ENCODE measurements at regions not wholly inside any gene's neighbourhood (a gene's known extent, or its start where the extent isn't known, plus 50 kb on each side); places are given as distances from the start of the nearest gene placed in this dataset.

DNA sequence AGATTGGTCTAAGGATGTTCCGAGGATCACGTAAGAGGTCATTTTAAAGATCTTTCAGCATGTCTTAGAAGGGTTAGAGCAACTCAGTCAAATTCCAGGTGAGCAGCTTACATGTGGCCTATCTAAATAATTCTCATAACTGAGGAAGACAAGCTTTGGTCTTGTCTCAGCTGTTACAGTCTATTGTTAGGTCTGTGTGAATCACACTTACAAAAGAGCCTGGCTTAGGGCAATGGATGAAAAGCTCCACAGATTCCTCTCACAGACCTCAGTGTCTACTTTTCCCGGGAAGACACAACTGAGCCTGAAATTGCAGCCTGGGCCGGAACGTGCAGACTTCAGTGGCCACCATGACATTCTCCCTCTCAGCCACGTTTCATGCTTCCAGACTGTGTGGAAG, 173.1 kb downstream of the INHBA start:
- H3K9me3 ChIP-seq (ENCODE audit: low read depth, low read length): no peaks in the 10 kb centered on the region
- H3K27ac ChIP-seq (ENCODE audit: low read depth, low read length): no peak overlapping the region
- TF ChIP-seq, protein P1, sequence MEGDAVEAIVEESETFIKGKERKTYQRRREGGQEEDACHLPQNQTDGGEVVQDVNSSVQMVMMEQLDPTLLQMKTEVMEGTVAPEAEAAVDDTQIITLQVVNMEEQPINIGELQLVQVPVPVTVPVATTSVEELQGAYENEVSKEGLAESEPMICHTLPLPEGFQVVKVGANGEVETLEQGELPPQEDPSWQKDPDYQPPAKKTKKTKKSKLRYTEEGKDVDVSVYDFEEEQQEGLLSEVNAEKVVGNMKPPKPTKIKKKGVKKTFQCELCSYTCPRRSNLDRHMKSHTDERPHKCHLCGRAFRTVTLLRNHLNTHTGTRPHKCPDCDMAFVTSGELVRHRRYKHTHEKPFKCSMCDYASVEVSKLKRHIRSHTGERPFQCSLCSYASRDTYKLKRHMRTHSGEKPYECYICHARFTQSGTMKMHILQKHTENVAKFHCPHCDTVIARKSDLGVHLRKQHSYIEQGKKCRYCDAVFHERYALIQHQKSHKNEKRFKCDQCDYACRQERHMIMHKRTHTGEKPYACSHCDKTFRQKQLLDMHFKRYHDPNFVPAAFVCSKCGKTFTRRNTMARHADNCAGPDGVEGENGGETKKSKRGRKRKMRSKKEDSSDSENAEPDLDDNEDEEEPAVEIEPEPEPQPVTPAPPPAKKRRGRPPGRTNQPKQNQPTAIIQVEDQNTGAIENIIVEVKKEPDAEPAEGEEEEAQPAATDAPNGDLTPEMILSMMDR (IDR thresholded peaks at IDR 0.05; ENCODE audit: extremely low read depth, low read depth, low read length): no peak
- H3K27me3 ChIP-seq (ENCODE audit: insufficient read depth, low read length): no peaks in the 10 kb centered on the region
- H3K79me2 ChIP-seq (ENCODE audit: insufficient read depth, low read length): no peaks in the 10 kb centered on the region
- H4K20me1 ChIP-seq (ENCODE audit: insufficient read depth, low read length): no peaks in the 10 kb centered on the region
- no peak overlapping the region for H3K4me3 ChIP-seq (ENCODE audit: insufficient read depth, low read length)
- H2AFZ ChIP-seq (ENCODE audit: low read length): peak overlapping the region; percentile 11
- no peak for DNase-seq (ENCODE audit: insufficient read length, low spot score, missing footprints)
- no peaks in the 10 kb centered on the region for H3K36me3 ChIP-seq (ENCODE audit: insufficient read depth, low read length)
- H3K4me2 ChIP-seq (ENCODE audit: insufficient read depth, low read length): no peak overlapping the region
- H3K4me1 ChIP-seq (ENCODE audit: insufficient read depth, low read length): no peaks in the 10 kb centered on the region

DNA sequence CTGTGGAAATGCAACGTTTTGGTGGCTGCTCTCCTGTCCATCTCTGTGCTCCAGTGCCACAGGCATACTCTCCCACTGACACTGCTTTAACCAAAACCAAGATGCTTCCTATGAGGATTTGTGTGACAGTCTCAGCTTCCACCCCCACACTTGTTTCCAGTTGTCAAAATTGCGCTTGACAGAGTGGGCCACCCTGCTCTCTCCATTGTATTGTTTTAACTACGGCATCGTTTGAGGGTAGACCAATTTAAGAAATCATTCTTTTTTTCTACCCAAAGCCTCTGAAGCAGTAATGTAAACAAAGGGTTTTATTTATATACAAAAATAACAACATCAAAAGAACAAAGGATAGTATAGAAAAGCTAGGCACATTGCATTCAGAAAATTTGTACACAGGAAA, 178.0 kb downstream of the INHBA start:
- H3K9me3 ChIP-seq (ENCODE audit: low read depth, low read length): no peaks in the 10 kb centered on the region
- H3K27ac ChIP-seq (ENCODE audit: low read depth, low read length): no peak overlapping the region
- H3K4me2 ChIP-seq (ENCODE audit: insufficient read depth, low read length): no peak overlapping the region
- H3K79me2 ChIP-seq (ENCODE audit: insufficient read depth, low read length): no peaks in the 10 kb centered on the region
- DNase-seq (ENCODE audit: insufficient read length, low spot score, missing footprints): no peak
- H2AFZ ChIP-seq (ENCODE audit: low read length): no peak overlapping the region
- no peak overlapping the region for H3K4me3 ChIP-seq (ENCODE audit: insufficient read depth, low read length)
- no peaks in the 10 kb centered on the region for H4K20me1 ChIP-seq (ENCODE audit: insufficient read depth, low read length)
- H3K27me3 ChIP-seq (ENCODE audit: insufficient read depth, low read length): no peaks in the 10 kb centered on the region
- TF ChIP-seq, protein P1 (IDR thresholded peaks at IDR 0.05; ENCODE audit: extremely low read depth, low read depth, low read length): no peak
- H3K36me3 ChIP-seq (ENCODE audit: insufficient read depth, low read length): no peaks in the 10 kb centered on the region
- H3K4me1 ChIP-seq (ENCODE audit: insufficient read depth, low read length): no peaks in the 10 kb centered on the region

DNA sequence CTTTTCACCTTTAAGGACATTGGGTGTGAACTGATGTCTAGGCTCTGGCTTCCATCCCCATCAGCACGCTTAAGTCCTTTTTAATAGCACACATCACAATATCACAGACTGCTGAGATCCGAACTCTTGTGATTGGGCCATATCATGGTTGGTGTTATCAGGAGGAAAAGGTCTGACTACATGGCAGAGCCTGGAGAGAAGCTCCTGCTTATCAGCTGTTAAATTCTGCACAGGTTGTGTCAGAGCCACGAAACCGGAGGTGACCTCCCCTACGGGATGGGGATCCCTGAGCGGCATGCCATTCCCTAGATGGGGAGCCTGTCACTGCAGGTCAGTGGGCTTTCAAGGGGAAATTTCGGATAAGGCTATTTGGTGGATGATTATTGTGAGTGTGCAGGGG, 182.4 kb downstream of the INHBA start:
- Histone ChIP-seq H3K4me1 (ENCODE audit: insufficient read depth, low read length) (no peaks in the 10 kb centered on the region), H4K20me1 (ENCODE audit: insufficient read depth, low read length) (no peaks in the 10 kb centered on the region), H3K9me3 (ENCODE audit: low read depth, low read length) (no peaks in the 10 kb centered on the region), H2AFZ (ENCODE audit: low read length) (no peak overlapping the region), H3K4me3 (ENCODE audit: insufficient read depth, low read length) (no peak overlapping the region), H3K27ac (ENCODE audit: low read depth, low read length) (no peak overlapping the region), H3K4me2 (ENCODE audit: insufficient read depth, low read length) (no peak overlapping the region), H3K79me2 (ENCODE audit: insufficient read depth, low read length) (no peaks in the 10 kb centered on the region), H3K36me3 (ENCODE audit: insufficient read depth, low read length) (no peaks in the 10 kb centered on the region), H3K27me3 (ENCODE audit: insufficient read depth, low read length) (no peaks in the 10 kb centered on the region)
- no peak for DNase-seq (ENCODE audit: insufficient read length, low spot score, missing footprints)
- TF ChIP-seq, protein P1 (IDR thresholded peaks at IDR 0.05; ENCODE audit: extremely low read depth, low read depth, low read length): no peak

DNA sequence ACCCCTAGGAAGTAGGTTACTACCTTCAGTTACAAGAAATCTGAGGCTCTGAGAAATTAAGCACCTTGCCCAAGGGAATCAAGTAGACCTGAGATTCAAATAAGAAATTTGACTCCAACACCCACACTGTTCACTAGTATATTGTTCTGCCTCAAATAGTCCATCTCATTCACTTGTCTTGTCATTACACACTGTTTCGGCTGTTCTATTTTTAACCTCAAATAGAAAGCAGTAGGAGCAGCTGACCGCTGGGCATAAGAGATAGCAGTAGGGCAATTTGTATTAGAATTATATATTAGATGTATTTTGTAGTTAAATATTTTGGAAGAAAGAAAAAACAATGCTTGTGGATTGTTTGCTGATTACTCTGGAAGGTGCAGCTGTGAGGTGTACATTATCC, 185.1 kb downstream of the INHBA start:
- no peaks in the 10 kb centered on the region for H3K27me3 ChIP-seq (ENCODE audit: insufficient read depth, low read length)
- no peak overlapping the region for H3K4me2 ChIP-seq (ENCODE audit: insufficient read depth, low read length)
- TF ChIP-seq, protein P1 (IDR thresholded peaks at IDR 0.05; ENCODE audit: extremely low read depth, low read depth, low read length): no peak
- no peak overlapping the region for H2AFZ ChIP-seq (ENCODE audit: low read length)
- H3K9me3 ChIP-seq (ENCODE audit: low read depth, low read length): no peaks in the 10 kb centered on the region
- no peak for DNase-seq (ENCODE audit: insufficient read length, low spot score, missing footprints)
- H3K4me3 ChIP-seq (ENCODE audit: insufficient read depth, low read length): no peak overlapping the region
- H3K27ac ChIP-seq (ENCODE audit: low read depth, low read length): no peak overlapping the region
- H3K79me2 ChIP-seq (ENCODE audit: insufficient read depth, low read length): no peaks in the 10 kb centered on the region
- no peaks in the 10 kb centered on the region for H3K4me1 ChIP-seq (ENCODE audit: insufficient read depth, low read length)
- no peaks in the 10 kb centered on the region for H4K20me1 ChIP-seq (ENCODE audit: insufficient read depth, low read length)
- H3K36me3 ChIP-seq (ENCODE audit: insufficient read depth, low read length): no peaks in the 10 kb centered on the region

Data from osteoblast (primary cell).